ENCODE measurements at regions not wholly inside any gene's neighbourhood (a gene's known extent, or its start where the extent isn't known, plus 50 kb on each side); places are given as distances from the start of the nearest gene placed in this dataset.

DNA sequence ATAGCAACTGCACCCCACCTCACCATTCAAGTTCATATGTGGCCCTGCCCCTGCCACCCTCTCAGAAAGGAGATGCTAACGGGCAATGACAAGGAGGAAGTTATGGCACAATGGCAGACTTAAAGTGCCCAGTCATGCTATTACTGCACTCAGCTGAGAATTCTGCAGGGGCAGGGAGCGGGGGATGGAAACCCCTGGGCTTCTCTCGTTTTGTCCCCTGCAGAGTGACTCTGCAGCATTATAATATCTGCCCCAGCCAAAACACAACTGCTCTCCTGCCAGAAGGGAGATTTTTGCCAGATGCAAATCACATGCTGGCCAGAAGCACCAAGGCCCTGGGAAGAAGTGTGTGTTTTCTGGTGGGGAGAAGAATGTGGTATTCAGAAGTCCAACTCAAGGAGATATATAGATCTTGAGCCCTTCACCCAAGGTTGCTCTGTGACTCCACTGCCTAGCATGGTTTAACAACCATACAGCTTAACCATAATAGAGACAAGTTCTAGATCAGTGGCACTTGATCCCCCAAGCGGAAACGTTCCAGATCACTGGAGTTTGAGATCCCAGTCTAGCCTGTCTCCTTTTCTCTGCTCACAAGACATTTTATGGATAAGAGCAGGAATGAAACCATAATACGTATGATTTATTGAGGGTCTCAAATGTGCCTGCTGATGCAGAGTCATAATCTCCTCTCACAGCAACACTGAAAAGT, 207.0 kb upstream of the MAP3K1 start:
- Histone ChIP-seq H2AFZ (ENCODE audit: control insufficient read depth, low read length) (peak overlapping the region; percentile 74), H3K79me2 (ENCODE audit: control insufficient read depth, insufficient read depth, low read length) (no peaks in the 10 kb centered on the region), H3K4me3 (ENCODE audit: control insufficient read depth in 2 of 3, extremely low read depth in 1 of 3, insufficient read depth in 2 of 3, low read depth in 1 of 3, low read length in 3 of 3) (no peak overlapping the region), H3K27ac (ENCODE audit: control insufficient read depth, insufficient read depth, low read length) (no peak overlapping the region), H3K27me3 (ENCODE audit: control insufficient read depth, extremely low read depth, insufficient read depth, low read length) (no peaks in the 10 kb centered on the region), H3K9me3 (ENCODE audit: control insufficient read depth, low read depth, low read length) (no peaks in the 10 kb centered on the region), H3K36me3 (ENCODE audit: control insufficient read depth in 2 of 2, extremely low read depth in 1 of 2, insufficient read depth in 2 of 2, low read length in 2 of 2) (no peaks in the 10 kb centered on the region), H3K9ac (ENCODE audit: control insufficient read depth, extremely low read depth, insufficient read depth, low read length) (no peak overlapping the region), H3K9me1 (ENCODE audit: control insufficient read depth, extremely low read depth, insufficient read depth, low read length) (no peaks in the 10 kb centered on the region), H3K4me2 (ENCODE audit: control insufficient read depth, extremely low read depth, insufficient read depth, low read depth, low read length) (peak overlapping the region; percentile 63), H3K4me1 (ENCODE audit: control insufficient read depth, extremely low read depth, insufficient read depth, low read length) (peaks cover 17% of the 10 kb centered on the region), H4K20me1 (ENCODE audit: control insufficient read depth, extremely low read depth, insufficient read depth, low read length) (no peaks in the 10 kb centered on the region)
- DNase-seq (ENCODE audit: low read depth, low spot score) (no peak), FAIRE-seq (peak; percentile 57)
- dilution Hi-C loops (cut with MboI; ENCODE audit: extremely low pct_ligation_motif_present, low sequenced_read_pairs) = no loop called here
- TF ChIP-seq, protein P1, sequence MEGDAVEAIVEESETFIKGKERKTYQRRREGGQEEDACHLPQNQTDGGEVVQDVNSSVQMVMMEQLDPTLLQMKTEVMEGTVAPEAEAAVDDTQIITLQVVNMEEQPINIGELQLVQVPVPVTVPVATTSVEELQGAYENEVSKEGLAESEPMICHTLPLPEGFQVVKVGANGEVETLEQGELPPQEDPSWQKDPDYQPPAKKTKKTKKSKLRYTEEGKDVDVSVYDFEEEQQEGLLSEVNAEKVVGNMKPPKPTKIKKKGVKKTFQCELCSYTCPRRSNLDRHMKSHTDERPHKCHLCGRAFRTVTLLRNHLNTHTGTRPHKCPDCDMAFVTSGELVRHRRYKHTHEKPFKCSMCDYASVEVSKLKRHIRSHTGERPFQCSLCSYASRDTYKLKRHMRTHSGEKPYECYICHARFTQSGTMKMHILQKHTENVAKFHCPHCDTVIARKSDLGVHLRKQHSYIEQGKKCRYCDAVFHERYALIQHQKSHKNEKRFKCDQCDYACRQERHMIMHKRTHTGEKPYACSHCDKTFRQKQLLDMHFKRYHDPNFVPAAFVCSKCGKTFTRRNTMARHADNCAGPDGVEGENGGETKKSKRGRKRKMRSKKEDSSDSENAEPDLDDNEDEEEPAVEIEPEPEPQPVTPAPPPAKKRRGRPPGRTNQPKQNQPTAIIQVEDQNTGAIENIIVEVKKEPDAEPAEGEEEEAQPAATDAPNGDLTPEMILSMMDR (optimal IDR thresholded peaks at IDR 0.05 in 1 of 3, IDR thresholded peaks at IDR 0.05 in 1 of 3, conservative IDR thresholded peaks at IDR 0.05 in 1 of 3; ENCODE audit: extremely low read depth in 1 of 3, insufficient read depth in 2 of 3, low read length in 3 of 3) = no peak
- no peak for TF ChIP-seq EZH2 (IDR thresholded peaks at IDR 0.05; ENCODE audit: low read length)

DNA sequence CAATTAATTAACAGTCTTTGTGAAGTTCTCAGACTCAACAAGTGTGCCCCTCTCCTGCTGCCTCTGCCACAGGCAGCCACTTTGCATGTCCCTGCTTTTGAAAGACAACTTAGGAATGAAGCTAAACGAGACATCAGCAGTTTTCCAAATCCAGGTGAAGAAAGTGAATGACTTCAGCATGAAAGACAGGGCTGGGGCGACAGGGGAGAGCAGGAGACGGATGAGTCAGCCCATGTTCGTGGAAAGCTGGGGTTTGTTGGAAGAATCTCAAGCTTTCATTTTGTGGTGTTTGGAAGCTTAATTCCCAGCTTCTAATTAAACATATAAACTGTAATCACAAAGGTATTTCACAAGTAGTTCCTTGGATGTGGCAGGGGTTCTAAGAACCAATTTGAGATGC, 207.8 kb upstream of the MAP3K1 start:
- Histone ChIP-seq H3K9me3 (ENCODE audit: control insufficient read depth, low read depth, low read length) (no peaks in the 10 kb centered on the region), H2AFZ (ENCODE audit: control insufficient read depth, low read length) (peak overlapping the region; percentile 74), H3K79me2 (ENCODE audit: control insufficient read depth, insufficient read depth, low read length) (no peaks in the 10 kb centered on the region), H3K9ac (ENCODE audit: control insufficient read depth, extremely low read depth, insufficient read depth, low read length) (peak overlapping the region; percentile 9), H4K20me1 (ENCODE audit: control insufficient read depth, extremely low read depth, insufficient read depth, low read length) (no peaks in the 10 kb centered on the region), H3K4me2 (ENCODE audit: control insufficient read depth, extremely low read depth, insufficient read depth, low read depth, low read length) (peak overlapping the region; percentile 63), H3K36me3 (ENCODE audit: control insufficient read depth in 2 of 2, extremely low read depth in 1 of 2, insufficient read depth in 2 of 2, low read length in 2 of 2) (no peaks in the 10 kb centered on the region), H3K27ac (ENCODE audit: control insufficient read depth, insufficient read depth, low read length) (no peak overlapping the region), H3K9me1 (ENCODE audit: control insufficient read depth, extremely low read depth, insufficient read depth, low read length) (no peaks in the 10 kb centered on the region), H3K4me3 (ENCODE audit: control insufficient read depth in 2 of 3, extremely low read depth in 1 of 3, insufficient read depth in 2 of 3, low read depth in 1 of 3, low read length in 3 of 3) (no peak overlapping the region), H3K27me3 (ENCODE audit: control insufficient read depth, extremely low read depth, insufficient read depth, low read length) (no peaks in the 10 kb centered on the region), H3K4me1 (ENCODE audit: control insufficient read depth, extremely low read depth, insufficient read depth, low read length) (peaks cover 17% of the 10 kb centered on the region)
- dilution Hi-C loops (cut with MboI; ENCODE audit: extremely low pct_ligation_motif_present, low sequenced_read_pairs) = no loop called here
- DNase-seq (ENCODE audit: low read depth, low spot score) = no peak
- TF ChIP-seq, protein P1 (optimal IDR thresholded peaks at IDR 0.05 in 1 of 3, IDR thresholded peaks at IDR 0.05 in 1 of 3, conservative IDR thresholded peaks at IDR 0.05 in 1 of 3; ENCODE audit: extremely low read depth in 1 of 3, insufficient read depth in 2 of 3, low read length in 3 of 3) = no peak
- no peak for TF ChIP-seq EZH2 (IDR thresholded peaks at IDR 0.05; ENCODE audit: low read length)
- FAIRE-seq = peak; percentile 79
